ENCODE measurements at regions not wholly inside any gene's neighbourhood (a gene's known extent, or its start where the extent isn't known, plus 50 kb on each side); places are given as distances from the start of the nearest gene placed in this dataset.

GRCh38 chr9:23319092-23319491 lies 506.9 kb downstream of the ELAVL2 start:
- DNase-seq (ENCODE audit: low read depth): no peak

DNA sequence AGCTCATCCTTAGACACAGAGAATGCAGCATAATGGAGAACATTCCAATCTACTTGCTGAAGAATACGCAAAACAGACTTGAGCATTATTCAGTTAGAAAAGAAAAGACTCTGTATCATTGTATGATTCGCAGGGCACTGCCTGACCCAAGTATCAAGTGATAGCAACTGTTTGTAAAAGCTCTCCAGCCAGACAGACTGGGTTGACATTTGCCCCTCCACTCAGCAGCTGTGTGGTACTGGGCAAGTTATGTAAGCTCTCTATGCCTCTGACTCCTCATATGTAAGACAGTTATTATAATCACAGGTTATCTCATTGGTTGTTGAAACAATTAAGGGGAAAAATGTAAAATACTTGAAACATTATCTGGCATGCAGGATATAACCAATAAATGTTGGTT lies 505.0 kb downstream of the ELAVL2 start:
- no peak for DNase-seq (ENCODE audit: low read depth)

DNA sequence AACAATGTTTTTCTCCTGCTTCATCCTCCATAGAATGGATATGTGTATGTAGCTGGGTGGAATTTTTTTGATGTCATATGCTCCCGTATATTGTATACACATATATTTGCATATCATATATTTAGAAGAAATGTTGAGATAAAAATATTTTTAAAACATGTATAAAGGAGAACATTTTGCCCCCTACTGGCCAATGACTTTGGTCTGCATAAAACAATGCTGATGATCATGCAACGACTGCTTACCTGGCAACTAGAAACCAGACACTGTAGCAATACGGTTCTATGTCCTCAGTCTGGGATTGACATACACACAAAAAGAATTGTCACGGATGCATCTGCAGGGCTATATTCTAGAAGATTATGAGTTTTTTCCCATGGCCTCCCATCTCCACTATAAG lies 503.6 kb downstream of the ELAVL2 start:
- DNase-seq (ENCODE audit: low read depth): no peak

DNA sequence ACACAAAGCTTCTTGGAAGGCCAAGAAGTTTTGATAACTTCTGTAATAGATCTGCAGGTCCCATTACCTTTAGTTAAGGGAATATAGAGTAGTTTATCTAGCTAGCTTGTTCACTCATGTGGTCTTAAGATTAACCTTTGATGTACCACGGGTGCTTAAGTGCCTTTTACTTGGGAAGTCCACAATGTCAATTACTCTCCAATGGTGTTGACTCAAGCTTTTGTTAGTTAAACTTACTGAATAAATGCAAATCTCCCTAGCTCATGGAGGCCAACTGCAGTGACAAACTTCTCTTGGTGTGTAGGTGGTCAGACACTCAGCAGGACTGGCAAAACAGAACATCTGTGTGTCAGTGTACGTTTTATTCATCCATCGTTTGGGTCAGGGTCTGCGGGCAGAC lies 501.5 kb downstream of the ELAVL2 start:
- no peak for DNase-seq (ENCODE audit: low read depth)

GRCh38 chr9:23326597-23326996 lies 499.4 kb downstream of the ELAVL2 start:
- DNase-seq (ENCODE audit: low read depth): no peak

GRCh38 chr9:23341346-23341745 lies 484.7 kb downstream of the ELAVL2 start:
- DNase-seq (ENCODE audit: low read depth): no peak

DNA sequence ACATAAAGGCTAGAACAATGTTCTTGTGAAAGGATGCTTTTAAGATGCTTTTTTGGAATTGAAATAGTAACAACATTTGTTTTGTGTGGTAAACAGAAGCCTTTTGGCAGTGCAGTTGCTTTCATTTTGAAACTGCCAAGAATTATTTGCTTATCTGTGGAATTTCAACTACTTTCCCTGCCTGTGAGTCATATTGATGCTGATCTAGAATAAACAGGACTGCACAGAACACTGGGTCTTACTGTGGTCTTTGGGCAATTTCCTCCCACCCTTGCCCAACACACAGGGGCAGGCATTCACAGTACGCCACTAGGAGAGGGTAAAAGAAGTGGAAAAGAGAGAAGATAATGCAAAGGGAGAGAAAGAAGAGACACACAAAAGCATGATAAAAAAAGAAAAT lies 483.7 kb downstream of the ELAVL2 start:
- DNase-seq (ENCODE audit: low read depth): no peak

- no peak for DNase-seq (ENCODE audit: low read depth)
Observed at GRCh38 chr9:23343226-23343625, 482.8 kb downstream of the ELAVL2 start.

DNA sequence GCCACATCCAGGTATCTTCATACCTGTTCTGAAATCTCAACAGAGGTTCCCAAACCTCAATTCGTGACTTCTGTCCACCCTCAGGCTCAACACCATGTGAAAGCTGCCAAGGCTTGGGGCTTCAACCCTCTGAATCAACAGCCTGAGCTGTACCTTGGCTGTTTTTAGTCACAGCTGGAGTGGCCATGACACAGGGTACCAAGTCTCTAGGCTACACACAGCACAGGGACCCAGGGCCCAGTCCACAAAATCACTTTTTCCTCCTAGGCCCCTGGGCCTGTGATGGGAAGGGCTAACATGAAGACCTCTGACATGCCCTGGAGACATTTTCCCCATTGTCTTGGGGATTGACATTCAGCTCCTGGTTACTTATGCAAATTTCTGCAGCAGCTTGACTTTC lies 464.9 kb downstream of the ELAVL2 start:
- DNase-seq (ENCODE audit: low read depth): no peak

DNA sequence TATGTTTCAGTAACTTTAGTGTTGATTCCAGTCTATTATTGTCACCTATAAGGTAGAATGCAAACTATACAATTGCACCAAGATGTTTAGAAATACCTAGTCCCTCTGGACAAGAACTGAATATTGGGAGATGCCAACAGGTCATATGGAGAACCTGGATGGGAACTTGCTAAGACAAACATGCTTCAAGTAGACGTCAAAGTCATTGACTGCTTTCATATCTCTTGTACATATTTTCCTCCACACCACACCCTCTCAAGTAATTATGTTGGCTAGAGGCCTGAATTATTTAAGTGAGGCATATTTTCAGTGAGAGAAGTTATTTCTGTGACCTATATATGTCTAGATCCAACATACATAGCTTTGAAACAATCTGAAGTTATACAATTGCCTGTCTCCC lies 453.3 kb downstream of the ELAVL2 start:
- no peak for DNase-seq (ENCODE audit: low read depth)

GRCh38 chr9:23375511-23375910 lies 450.5 kb downstream of the ELAVL2 start:
- DNase-seq (ENCODE audit: low read depth): no peak

GRCh38 chr9:23379842-23380241 lies 446.2 kb downstream of the ELAVL2 start:
- DNase-seq (ENCODE audit: low read depth): no peak

GRCh38 chr9:23380821-23381220 lies 445.2 kb downstream of the ELAVL2 start:
- no peak for DNase-seq (ENCODE audit: low read depth)

- DNase-seq (ENCODE audit: low read depth): no peak
Observed at GRCh38 chr9:23382418-23382817, 443.6 kb downstream of the ELAVL2 start.

- no peak for DNase-seq (ENCODE audit: low read depth)
Observed at GRCh38 chr9:23394189-23394588, 431.9 kb downstream of the ELAVL2 start.

DNA sequence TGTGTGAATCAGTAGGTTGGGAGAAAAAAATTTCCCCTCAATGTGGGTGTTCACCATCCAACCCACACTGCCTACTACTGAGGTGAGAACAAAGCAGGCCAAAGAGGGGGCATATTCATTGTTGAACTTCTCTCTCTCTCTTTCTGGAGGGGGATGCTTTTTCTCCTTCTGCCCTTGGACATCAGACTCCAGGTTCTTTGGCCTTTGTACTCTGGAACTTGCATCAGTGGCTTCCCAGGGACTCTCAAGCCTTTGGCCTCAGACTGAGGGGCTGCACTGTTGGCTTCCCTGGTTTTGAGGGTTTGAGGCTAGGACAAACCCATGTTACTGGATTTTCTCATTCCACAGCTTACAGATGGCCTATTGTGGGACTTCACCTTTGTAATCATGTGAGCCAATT lies 417.2 kb downstream of the ELAVL2 start:
- DNase-seq (ENCODE audit: low read depth): no peak

DNA sequence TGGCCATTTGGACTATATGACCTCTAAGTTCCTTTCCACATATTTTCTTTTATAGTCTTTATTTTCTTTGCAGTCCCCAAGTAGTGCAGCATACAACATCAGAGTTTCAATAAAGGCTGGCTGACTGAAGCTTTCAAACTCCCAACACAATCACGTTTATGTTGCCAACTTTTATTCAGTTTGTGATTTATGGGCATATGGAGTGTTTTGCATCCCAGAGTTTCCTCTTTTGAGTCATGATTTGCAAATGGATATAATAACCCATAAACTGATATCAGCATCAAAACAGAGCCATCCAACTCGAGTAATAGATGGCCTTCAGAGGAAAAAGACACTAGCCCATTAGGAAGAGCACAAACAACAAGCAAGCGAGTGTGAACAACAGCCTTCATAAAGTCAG lies 414.0 kb downstream of the ELAVL2 start:
- DNase-seq (ENCODE audit: low read depth): no peak

DNA sequence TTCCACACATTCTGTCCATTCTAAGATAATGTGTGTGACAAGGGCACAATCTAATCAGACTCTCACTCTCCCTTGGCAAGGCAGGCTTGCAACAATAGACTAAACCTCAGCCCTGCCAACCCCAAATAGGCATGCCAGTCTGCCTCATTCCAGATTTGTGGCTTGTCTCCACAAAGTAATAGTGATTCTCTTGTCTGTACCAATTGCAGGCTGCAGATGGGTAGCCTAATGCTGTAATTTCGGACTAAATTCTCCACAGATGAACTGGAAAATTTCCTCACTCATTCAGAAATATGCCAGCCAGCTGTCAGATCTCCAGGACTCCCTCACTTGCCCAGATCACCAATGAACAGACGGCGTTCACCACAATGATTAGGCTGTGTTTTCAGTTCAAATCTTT lies 413.6 kb downstream of the ELAVL2 start:
- no peak for DNase-seq (ENCODE audit: low read depth)

- no peak for DNase-seq (ENCODE audit: low read depth)
Observed at GRCh38 chr9:23413541-23413940, 412.5 kb downstream of the ELAVL2 start.

GRCh38 chr9:23423999-23424398 lies 402.0 kb downstream of the ELAVL2 start:
- DNase-seq (ENCODE audit: low read depth): no peak

- DNase-seq (ENCODE audit: low read depth): no peak
Observed at GRCh38 chr9:23426144-23426543, 399.9 kb downstream of the ELAVL2 start.

- no peak for DNase-seq (ENCODE audit: low read depth)
Observed at GRCh38 chr9:23431459-23431858, 394.6 kb downstream of the ELAVL2 start.

- no peak for DNase-seq (ENCODE audit: low read depth)
Observed at GRCh38 chr9:23434654-23435053, 391.4 kb downstream of the ELAVL2 start.

- DNase-seq (ENCODE audit: low read depth): no peak
Observed at GRCh38 chr9:23438299-23438907, 387.6 kb downstream of the ELAVL2 start.

GRCh38 chr9:23441275-23441674 lies 384.8 kb downstream of the ELAVL2 start:
- DNase-seq (ENCODE audit: low read depth): no peak

Measured in fibroblast of the conjunctiva (primary cell).